ENCODE measurements at regions not wholly inside any gene's neighbourhood (a gene's known extent, or its start where the extent isn't known, plus 50 kb on each side); places are given as distances from the start of the nearest gene placed in this dataset.
A peak's percentile ranks its signal among the peaks of the same experiment; 100 is the strongest.

DNA sequence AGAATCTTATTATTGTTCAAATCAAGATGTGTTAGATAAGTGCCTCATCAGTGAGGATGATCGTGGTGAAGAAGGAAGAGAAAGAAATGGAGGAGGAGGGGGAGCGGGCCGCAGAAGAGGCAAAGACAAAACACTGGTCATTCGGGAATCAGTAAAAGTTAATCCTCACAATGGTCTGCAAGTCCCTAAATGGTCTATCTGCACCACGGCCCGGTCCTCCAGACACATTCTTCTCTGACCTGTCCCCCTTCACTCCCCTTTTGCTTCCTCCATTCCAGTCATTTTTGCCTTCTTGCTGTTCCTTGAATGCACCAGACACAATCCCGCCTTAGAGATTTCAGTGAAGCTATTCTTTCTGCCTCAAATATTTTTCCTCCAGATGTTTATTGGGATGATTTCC, 240.1 kb upstream of the ADGRL2 start:
- ChIA-PET POLR2A (ENCODE audit: low non-redundant PET) (no interaction called here), CTCF (no interaction called here)
- H3K27ac ChIP-seq (ENCODE audit: low read depth, low read length, poor library complexity, severe bottlenecking), result no peak overlapping the region
- no peaks in the 10 kb centered on the region for H3K9me3 ChIP-seq (ENCODE audit: low read depth, low read length, poor library complexity, severe bottlenecking)
- H3K4me1 ChIP-seq (ENCODE audit: insufficient read depth, low read length, poor library complexity, severe bottlenecking), result peaks cover 5% of the 10 kb centered on the region
- DNase-seq (ENCODE audit: low spot score), result no peak
- no TSS peak for BruUV-seq (replicated peaks)
- H3K4me3 ChIP-seq (ENCODE audit: low read depth, low read length, poor library complexity, severe bottlenecking), result no peak overlapping the region
- TF ChIP-seq, protein P1, sequence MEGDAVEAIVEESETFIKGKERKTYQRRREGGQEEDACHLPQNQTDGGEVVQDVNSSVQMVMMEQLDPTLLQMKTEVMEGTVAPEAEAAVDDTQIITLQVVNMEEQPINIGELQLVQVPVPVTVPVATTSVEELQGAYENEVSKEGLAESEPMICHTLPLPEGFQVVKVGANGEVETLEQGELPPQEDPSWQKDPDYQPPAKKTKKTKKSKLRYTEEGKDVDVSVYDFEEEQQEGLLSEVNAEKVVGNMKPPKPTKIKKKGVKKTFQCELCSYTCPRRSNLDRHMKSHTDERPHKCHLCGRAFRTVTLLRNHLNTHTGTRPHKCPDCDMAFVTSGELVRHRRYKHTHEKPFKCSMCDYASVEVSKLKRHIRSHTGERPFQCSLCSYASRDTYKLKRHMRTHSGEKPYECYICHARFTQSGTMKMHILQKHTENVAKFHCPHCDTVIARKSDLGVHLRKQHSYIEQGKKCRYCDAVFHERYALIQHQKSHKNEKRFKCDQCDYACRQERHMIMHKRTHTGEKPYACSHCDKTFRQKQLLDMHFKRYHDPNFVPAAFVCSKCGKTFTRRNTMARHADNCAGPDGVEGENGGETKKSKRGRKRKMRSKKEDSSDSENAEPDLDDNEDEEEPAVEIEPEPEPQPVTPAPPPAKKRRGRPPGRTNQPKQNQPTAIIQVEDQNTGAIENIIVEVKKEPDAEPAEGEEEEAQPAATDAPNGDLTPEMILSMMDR (conservative IDR thresholded peaks at IDR 0.05; ENCODE audit: low read depth, low read length), result no peak
- no peak for TF ChIP-seq EZH2 (IDR thresholded peaks at IDR 0.05; ENCODE audit: borderline replicate concordance, low read depth, low read length, poor library complexity, severe bottlenecking)
- H3K27me3 ChIP-seq (replicated peaks; ENCODE audit: insufficient read depth, low read depth, low read length, poor library complexity), result no peaks in the 10 kb centered on the region
- intact Hi-C loops (cut with micrococcal nuclease; ENCODE audit: unreplicated experiment), result no loop called here
- no peaks in the 10 kb centered on the region for H3K36me3 ChIP-seq (ENCODE audit: insufficient read depth, low read length, poor library complexity, severe bottlenecking)

DNA sequence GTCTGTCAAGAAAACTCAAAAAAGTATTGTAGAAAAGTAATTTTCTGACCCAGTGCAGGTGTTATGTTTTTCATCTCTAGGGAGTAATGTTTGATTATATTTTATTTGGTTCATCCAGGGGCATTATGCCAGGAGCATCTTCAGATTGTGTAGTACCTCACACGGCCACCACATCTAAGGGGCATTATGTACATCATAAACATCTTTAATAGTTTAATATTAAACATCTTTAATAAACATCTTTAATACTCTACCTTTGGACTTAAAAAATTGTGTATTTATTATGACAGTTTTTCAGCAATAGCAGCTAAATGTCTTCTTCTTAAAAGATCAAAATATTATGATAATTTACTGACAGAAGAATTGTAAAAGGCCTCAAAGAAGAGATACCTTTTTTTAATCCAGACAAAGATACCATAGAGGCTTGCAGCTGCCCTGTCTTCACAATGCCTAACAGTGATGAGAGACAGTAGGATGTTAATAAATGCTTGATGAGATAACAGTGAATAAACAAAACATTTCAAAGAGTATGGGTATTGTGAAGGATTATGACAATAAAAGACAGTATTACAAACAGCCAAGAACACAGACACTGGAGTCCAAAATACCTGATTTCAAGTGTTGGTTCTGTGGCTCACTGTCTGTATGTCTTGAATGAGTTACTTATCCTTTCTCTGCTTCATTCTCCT, 240.9 kb upstream of the ADGRL2 start:
- CTCF ChIA-PET, result no interaction called here

DNA sequence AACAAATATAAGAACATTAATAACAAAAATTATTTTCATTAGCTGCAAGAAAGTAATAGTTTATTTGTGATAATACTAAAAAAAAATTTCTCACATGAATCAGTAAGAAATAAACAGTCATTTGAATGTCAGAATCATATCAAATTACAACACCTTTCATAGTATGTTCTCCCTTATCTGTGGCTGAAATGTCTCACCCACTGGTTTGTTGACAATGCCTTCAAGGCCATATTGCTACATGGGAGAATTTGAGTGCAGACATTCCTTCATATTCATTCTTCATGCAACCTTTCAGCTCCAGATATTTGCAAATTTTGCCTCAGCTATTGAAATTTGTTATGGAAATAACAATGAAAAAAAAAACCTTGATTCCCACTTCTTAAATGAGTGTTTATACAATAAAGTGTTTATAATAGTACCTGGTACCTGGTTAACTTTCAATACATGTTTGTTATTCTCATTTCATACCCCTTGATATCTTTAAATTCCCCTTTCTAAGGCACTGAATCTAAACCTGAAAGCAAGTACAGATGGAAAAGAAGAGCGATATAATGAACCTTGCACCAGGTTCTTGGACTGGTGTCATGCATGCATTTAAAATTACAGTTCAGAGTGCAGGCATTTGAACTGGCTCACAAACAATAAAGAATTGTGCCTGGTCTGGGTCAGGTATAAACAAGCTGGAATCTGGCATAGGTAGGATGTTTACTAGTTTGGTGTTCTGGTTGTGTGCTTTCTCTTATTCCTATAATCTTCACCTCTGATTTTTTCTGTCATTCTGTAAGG, 242.2 kb upstream of the ADGRL2 start:
- ChIA-PET CTCF (no interaction called here), POLR2A (ENCODE audit: low non-redundant PET) (no interaction called here)
- TF ChIP-seq EZH2 (IDR thresholded peaks at IDR 0.05; ENCODE audit: borderline replicate concordance, low read depth, low read length, poor library complexity, severe bottlenecking), result no peak
- TF ChIP-seq, protein P1 (conservative IDR thresholded peaks at IDR 0.05; ENCODE audit: low read depth, low read length), result no peak
- DNase-seq (ENCODE audit: low spot score), result no peak
- intact Hi-C loops (cut with micrococcal nuclease; ENCODE audit: unreplicated experiment), result no loop called here
- Histone ChIP-seq H3K4me1 (ENCODE audit: insufficient read depth, low read length, poor library complexity, severe bottlenecking) (peaks cover 5% of the 10 kb centered on the region), H3K4me3 (ENCODE audit: low read depth, low read length, poor library complexity, severe bottlenecking) (no peak overlapping the region), H3K27ac (ENCODE audit: low read depth, low read length, poor library complexity, severe bottlenecking) (no peak overlapping the region), H3K27me3 (replicated peaks; ENCODE audit: insufficient read depth, low read depth, low read length, poor library complexity) (no peaks in the 10 kb centered on the region), H3K36me3 (ENCODE audit: insufficient read depth, low read length, poor library complexity, severe bottlenecking) (no peaks in the 10 kb centered on the region), H3K9me3 (ENCODE audit: low read depth, low read length, poor library complexity, severe bottlenecking) (no peaks in the 10 kb centered on the region)
- BruUV-seq (replicated peaks), result no TSS peak

More for the DNA sequence above, 240.9 kb upstream of the ADGRL2 start:
- Histone ChIP-seq H3K27ac (ENCODE audit: low read depth, low read length, poor library complexity, severe bottlenecking) (no peak overlapping the region), H3K4me1 (ENCODE audit: insufficient read depth, low read length, poor library complexity, severe bottlenecking) (peaks cover 5% of the 10 kb centered on the region), H3K4me3 (ENCODE audit: low read depth, low read length, poor library complexity, severe bottlenecking) (no peak overlapping the region), H3K36me3 (ENCODE audit: insufficient read depth, low read length, poor library complexity, severe bottlenecking) (no peaks in the 10 kb centered on the region), H3K9me3 (ENCODE audit: low read depth, low read length, poor library complexity, severe bottlenecking) (no peaks in the 10 kb centered on the region), H3K27me3 (replicated peaks; ENCODE audit: insufficient read depth, low read depth, low read length, poor library complexity) (no peaks in the 10 kb centered on the region)
- POLR2A ChIA-PET (ENCODE audit: low non-redundant PET), result no interaction called here
- intact Hi-C loops (cut with micrococcal nuclease; ENCODE audit: unreplicated experiment), result no loop called here
- no TSS peak for BruUV-seq (replicated peaks)
- peak; percentile 11 for DNase-seq (ENCODE audit: low spot score)
- TF ChIP-seq, protein P1 (conservative IDR thresholded peaks at IDR 0.05; ENCODE audit: low read depth, low read length), result peak; percentile 32; the same call in 1 of the 2 replicates
- no peak for TF ChIP-seq EZH2 (IDR thresholded peaks at IDR 0.05; ENCODE audit: borderline replicate concordance, low read depth, low read length, poor library complexity, severe bottlenecking)

All from A673 (cell line).